Endothelial cell of umbilical vein (primary cell): ENCODE measurements at regions not wholly inside any gene's neighbourhood (a gene's known extent, or its start where the extent isn't known, plus 50 kb on each side); places are given as distances from the start of the nearest gene placed in this dataset.

Experiments used
- BruUV-seq: library from RNA; stranded (reverse); fragments of 400-500 nt; replicated peaks from 2 replicates; lab custom pipeline; 2021; lab: Mats Ljungman, UMichigan
- CTCF ChIA-PET: fragments of 300-600, 350-600 bp; sonication (Branson Sonifier 250); formaldehyde crosslinking; loops from one replicate; lab custom pipeline; 2021; ENCODE audit warnings: antibody characterized with exemption, inconsistent platforms; lab: Charles Lee
- POLR2A ChIA-PET: fragments of 300-600, 350-600 bp; sonication (Branson Sonifier 250); formaldehyde crosslinking; loops from one replicate; lab custom pipeline; 2021; ENCODE audit warnings: antibody characterized with exemption, inconsistent platforms; lab: Charles Lee
- DNase-seq: peaks from one replicate; pipeline ENCODE4 v3.0.0-alpha.2; 2011; ENCODE audit warnings: low read depth, low spot score
- FAIRE-seq: peaks from 2 replicates; lab custom pipeline; 2011; peaks lifted over from hg19 to GRCh38; lab: Jason Lieb, UNC
- H2AFZ ChIP-seq: 2 replicates; pipeline ENCODE4 v1.6.0; 2012; ENCODE audit warnings: low read depth, low read length, control low read depth, inconsistent platforms
- H3K27ac ChIP-seq: 2 replicates; pipeline ENCODE4 v1.5.1; 2011; ENCODE audit warnings: low read depth, mild to moderate bottlenecking, control low read depth, low read length, moderate library complexity; ENCODE audit not compliant: insufficient read depth
- H3K27me3 ChIP-seq, 2 experiments: 2 replicates each; pipeline versions ENCODE4 v1.6.0 to v1.6.1; 2011; ENCODE audit warnings: low read length in 2 of 2, mixed read lengths in 1 of 2; ENCODE audit not compliant: control insufficient read depth in 2 of 2, insufficient read depth in 2 of 2
- H3K36me3 ChIP-seq, 2 experiments: 2 replicates in 1 of 2; 3 replicates in 1 of 2; pipeline ENCODE4 v1.5.1; 2011; ENCODE audit warnings: low read length in 2 of 2, mild to moderate bottlenecking in 1 of 2, moderate library complexity in 1 of 2; ENCODE audit not compliant: control insufficient read depth in 2 of 2, insufficient read depth in 2 of 2; ENCODE audit errors: extremely low read depth in 1 of 2
- H3K4me1 ChIP-seq: 3 replicates; pipeline ENCODE4 v1.5.1; 2011; ENCODE audit warnings: mild to moderate bottlenecking, low read length; ENCODE audit not compliant: control insufficient read depth, insufficient read depth; ENCODE audit errors: extremely low read depth
- H3K4me2 ChIP-seq: 2 replicates; pipeline ENCODE4 v1.6.1; 2011; ENCODE audit warnings: low read length, control low read depth, mixed read lengths; ENCODE audit not compliant: insufficient read depth
- H3K4me3 ChIP-seq, 3 experiments: fragments of 200-600 bp in 1 of 3; sonication (generic), shearing (Covaris generic) in 1 of 3; replicated peaks in 1 of 3; 2 replicates each; pipeline ENCODE4 v1.5.1; 2011 to 2016; ENCODE audit warnings: control low read depth in 3 of 3, low read length in 3 of 3, mild to moderate bottlenecking in 2 of 3, inconsistent platforms in 1 of 3, low read depth in 1 of 3, moderate library complexity in 1 of 3; ENCODE audit not compliant: insufficient read depth in 1 of 3
- H3K79me2 ChIP-seq: 2 replicates; pipeline ENCODE4 v1.6.0; 2012; ENCODE audit warnings: low read length, inconsistent platforms; ENCODE audit not compliant: control insufficient read depth, insufficient read depth
- H3K9ac ChIP-seq: replicated peaks from 2 replicates; pipeline ENCODE3; 2011; ENCODE audit warnings: low read length, control low read depth; ENCODE audit not compliant: insufficient read depth; ENCODE audit errors: extremely low read depth
- H3K9me1 ChIP-seq: replicated peaks from 3 replicates; pipeline ENCODE4 v1.6.0; 2011; ENCODE audit warnings: mild to moderate bottlenecking, low read length; ENCODE audit not compliant: control insufficient read depth, insufficient read depth; ENCODE audit errors: extremely low read depth
- H3K9me3 ChIP-seq: replicated peaks from 2 replicates; pipeline ENCODE4 v1.5.1; 2012; ENCODE audit warnings: low read length, inconsistent platforms; ENCODE audit not compliant: control insufficient read depth, insufficient read depth
- H4K20me1 ChIP-seq: replicated peaks from 2 replicates; pipeline ENCODE3; 2011; ENCODE audit warnings: mild to moderate bottlenecking, low read length; ENCODE audit not compliant: control insufficient read depth, insufficient read depth; ENCODE audit errors: extremely low read depth
- CTCF ChIP-seq, 2 donors: IDR thresholded peaks; 1 replicate in 1 of 2; 2 replicates in 1 of 2; pipeline ENCODE4 v1.5.1; 2011; ENCODE audit warnings: low read length in 2 of 2, mild to moderate bottlenecking in 2 of 2, moderate library complexity in 2 of 2, control low read depth in 1 of 2, inconsistent platforms in 1 of 2, low read depth in 1 of 2; ENCODE audit not compliant: insufficient read depth in 1 of 2; ENCODE audit errors: extremely low read depth in 1 of 2
- EZH2 ChIP-seq: IDR thresholded peaks from 2 replicates; pipeline ENCODE4 v1.6.1; 2012; ENCODE audit warnings: borderline replicate concordance, low read depth, mild to moderate bottlenecking, moderate library complexity, low read length, inconsistent platforms; ENCODE audit not compliant: severe bottlenecking
- FOS ChIP-seq: IDR thresholded peaks from 2 replicates; pipeline ENCODE4 v1.6.1; 2011; ENCODE audit warnings: mild to moderate bottlenecking, low read length, moderate library complexity, borderline replicate concordance; ENCODE audit not compliant: insufficient read depth
- GATA2 ChIP-seq: IDR thresholded peaks from 2 replicates; pipeline ENCODE4 v1.7.0; 2011; ENCODE audit warnings: low read depth, mild to moderate bottlenecking, moderate library complexity, mixed read lengths, low read length; ENCODE audit not compliant: insufficient read length, insufficient read depth
- JUN ChIP-seq: IDR thresholded peaks from 2 replicates; pipeline ENCODE4 v1.6.1; 2011; ENCODE audit warnings: borderline replicate concordance, low read depth; ENCODE audit not compliant: insufficient read length, insufficient read depth
- MYC ChIP-seq: IDR thresholded peaks from one replicate; pipeline ENCODE4 v1.6.1; 2011; ENCODE audit warnings: mild to moderate bottlenecking, low read depth, low read length
- POLR2A ChIP-seq: IDR thresholded peaks from 2 replicates; pipeline ENCODE4 v1.6.1; 2012; ENCODE audit warnings: low read depth, mild to moderate bottlenecking, control low read depth, low read length
- POLR2AphosphoS5 ChIP-seq: IDR thresholded peaks from 2 replicates; pipeline ENCODE4 v1.6.1; 2012; ENCODE audit warnings: low read depth, mild to moderate bottlenecking, control low read depth, low read length, moderate library complexity; ENCODE audit not compliant: insufficient read depth
- dilution Hi-C: fragments of 300-500 bp; cut with MboI; formaldehyde crosslinking; loops from one replicate; pipeline ENCODE4 v1.15.0; 2019; ENCODE audit warnings: low sequenced_read_pairs; ENCODE audit not compliant: extremely low pct_ligation_motif_present
- intact Hi-C: fragments of 100-400 bp; cut with micrococcal nuclease; formaldehyde crosslinking; loops from one replicate; pipeline ENCODE4 v1.10.0; 2022
- TF ChIP-seq, protein P1 (sequence below): IDR thresholded peaks from 2 replicates; pipeline ENCODE4 v1.6.1; 2011; ENCODE audit not compliant: insufficient read depth, insufficient read length

GRCh38 chr17:77779711-77780539, 178.6 kb upstream of the TNRC6C start:
- Histone ChIP-seq H3K9ac (no peak overlapping the region), H2AFZ (no peak overlapping the region), H3K27me3 (no peaks in the 10 kb centered on the region), H3K79me2 (no peaks in the 10 kb centered on the region), H4K20me1 (no peaks in the 10 kb centered on the region), H3K36me3 (no peaks in the 10 kb centered on the region), H3K4me3 (no peak overlapping the region), H3K4me2 (no peak overlapping the region), H3K9me1 (no peaks in the 10 kb centered on the region), H3K4me1 (no peaks in the 10 kb centered on the region), H3K27ac (no peak overlapping the region), H3K9me3 (no peaks in the 10 kb centered on the region)
- DNase-seq, result no peak
- TF ChIP-seq JUN, result no peak
- TF ChIP-seq, protein P1, sequence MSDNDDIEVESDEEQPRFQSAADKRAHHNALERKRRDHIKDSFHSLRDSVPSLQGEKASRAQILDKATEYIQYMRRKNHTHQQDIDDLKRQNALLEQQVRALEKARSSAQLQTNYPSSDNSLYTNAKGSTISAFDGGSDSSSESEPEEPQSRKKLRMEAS, result no peak
- TF ChIP-seq POLR2A, result no peak
- TF ChIP-seq CTCF (IDR thresholded peaks at IDR 0.05; ENCODE audit: extremely low read depth in 1 of 2, insufficient read depth in 1 of 2, low read depth in 1 of 2, low read length in 2 of 2), result no peak
- no peak for TF ChIP-seq EZH2
- no peak for TF ChIP-seq MYC
- no peak for TF ChIP-seq POLR2AphosphoS5
- TF ChIP-seq GATA2, result no peak
- no peak for TF ChIP-seq FOS
- intact Hi-C loops (no loop called here), dilution Hi-C loops (no loop called here)
- no peak for FAIRE-seq
- CTCF ChIA-PET, result interaction anchor here (1.0 kb wide), 1 partner anchor 106 kb away, joined by 3 read pairs; no protein-coding TSS in a partner anchor
- no TSS peak for BruUV-seq
- POLR2A ChIA-PET, result no interaction called here
